ENCODE measurements at regions not wholly inside any gene's neighbourhood (a gene's known extent, or its start where the extent isn't known, plus 50 kb on each side); places are given as distances from the start of the nearest gene placed in this dataset.

GRCh38 chr1:212495766-212496494, 63.2 kb downstream of the NENF start:
- Histone ChIP-seq H3K36me3 (ENCODE audit: control insufficient read depth in 2 of 2, insufficient read depth in 2 of 2, low read length in 1 of 2) (no peaks in the 10 kb centered on the region), H3K27ac (ENCODE audit: control insufficient read depth, insufficient read depth) (no peak overlapping the region), H3K27me3 (replicated peaks in 1 of 2; ENCODE audit: control insufficient read depth in 2 of 2, insufficient read depth in 2 of 2, low read length in 1 of 2) (no peaks in the 10 kb centered on the region), H3K4me2 (ENCODE audit: control insufficient read depth, insufficient read depth) (no peak overlapping the region), H3K9me3 (replicated peaks; ENCODE audit: control insufficient read depth, insufficient read depth, low read length) (no peaks in the 10 kb centered on the region), H3K9ac (ENCODE audit: control insufficient read depth, insufficient read depth, low read length) (no peak overlapping the region), H2AFZ (ENCODE audit: control insufficient read depth, low read depth, low read length) (no peak overlapping the region; the same call in 1 of the 2 replicates), H4K20me1 (ENCODE audit: control insufficient read depth, insufficient read depth) (no peaks in the 10 kb centered on the region), H3K4me1 (ENCODE audit: control insufficient read depth, insufficient read depth, low read length) (peaks cover 17% of the 10 kb centered on the region), H3K79me2 (ENCODE audit: control insufficient read depth, insufficient read depth, low read length) (no peaks in the 10 kb centered on the region), H3K4me3 (no peak overlapping the region)
- POLR2A ChIA-PET, result interaction anchor here (0.6 to 0.8 kb wide), 2 partner anchors 60 to 113 kb away, joined by 3 to 4 read pairs; partner anchors contain the start of gene ATF3
- intact Hi-C loops (cut with micrococcal nuclease; ENCODE audit: unreplicated experiment), result no loop called here
- WGBS (ENCODE audit: insufficient coverage, insufficient replicate concordance, low lambda C conversion rate, missing lambda C conversion rate), result 60% methylated on average over 8 of the region's 8 CpGs
- peak in 1 of 2 experiments; percentile 35; a peak in 1 of 4 replicates for TF ChIP-seq BHLHE40 (IDR thresholded peaks at IDR 0.05; ENCODE audit: borderline replicate concordance in 1 of 2, low read depth in 2 of 2, low read length in 1 of 2)
- TF ChIP-seq ZNF592 (IDR thresholded peaks at IDR 0.05), result no peak
- TF ChIP-seq MTA3 (IDR thresholded peaks at IDR 0.05; ENCODE audit: borderline replicate concordance, low read length), result no peak
- no peak for DNase-seq (ENCODE audit: low read depth, low spot score)
- in situ Hi-C loops (cut with MboI), result no loop called here
- CTCF ChIA-PET, result interaction anchor here (1.5 kb wide), 1 partner anchor 40 kb away, joined by 4 read pairs; no protein-coding TSS in a partner anchor
- SMC1A ChIA-PET (ENCODE audit: uncharacterized antibody, unreplicated experiment), result interaction anchor here (0.7 kb wide), 1 partner anchor 19 kb away, joined by 6 read pairs; no protein-coding TSS in a partner anchor
- peak; percentile 52 for ATAC-seq
- no TSS peak for BruUV-seq (replicated peaks)
- RAD21 ChIA-PET (ENCODE audit: unreplicated experiment), result interaction anchor here (0.7 to 1.0 kb wide), 2 partner anchors 19 to 113 kb away, joined by 3 to 6 read pairs; partner anchors contain the start of gene ATF3
- FAIRE-seq, result no peak
